ENCODE measurements at regions not wholly inside any gene's neighbourhood (a gene's known extent, or its start where the extent isn't known, plus 50 kb on each side); places are given as distances from the start of the nearest gene placed in this dataset.

- no peaks in the 10 kb centered on the region for H3K36me3 ChIP-seq
- peaks cover 0 to 39% (median 6%) of the 10 kb centered on the region in 4 donors for H3K9me3 ChIP-seq
- H3K4me1 ChIP-seq = no peaks in the 10 kb centered on the region
- WGBS, 2 donors = 43 to 45% methylated on average over 3 of the region's 3 CpGs
- H3K27ac ChIP-seq = no peak overlapping the region
- DNase-seq (ENCODE audit: low spot score in 2 of 2) = peak in 1 of 2 donors; percentile 8
- TF ChIP-seq EP300 (IDR thresholded peaks at IDR 0.05) = peak in 1 of 2 donors; percentile 51
- TF ChIP-seq, protein P1, sequence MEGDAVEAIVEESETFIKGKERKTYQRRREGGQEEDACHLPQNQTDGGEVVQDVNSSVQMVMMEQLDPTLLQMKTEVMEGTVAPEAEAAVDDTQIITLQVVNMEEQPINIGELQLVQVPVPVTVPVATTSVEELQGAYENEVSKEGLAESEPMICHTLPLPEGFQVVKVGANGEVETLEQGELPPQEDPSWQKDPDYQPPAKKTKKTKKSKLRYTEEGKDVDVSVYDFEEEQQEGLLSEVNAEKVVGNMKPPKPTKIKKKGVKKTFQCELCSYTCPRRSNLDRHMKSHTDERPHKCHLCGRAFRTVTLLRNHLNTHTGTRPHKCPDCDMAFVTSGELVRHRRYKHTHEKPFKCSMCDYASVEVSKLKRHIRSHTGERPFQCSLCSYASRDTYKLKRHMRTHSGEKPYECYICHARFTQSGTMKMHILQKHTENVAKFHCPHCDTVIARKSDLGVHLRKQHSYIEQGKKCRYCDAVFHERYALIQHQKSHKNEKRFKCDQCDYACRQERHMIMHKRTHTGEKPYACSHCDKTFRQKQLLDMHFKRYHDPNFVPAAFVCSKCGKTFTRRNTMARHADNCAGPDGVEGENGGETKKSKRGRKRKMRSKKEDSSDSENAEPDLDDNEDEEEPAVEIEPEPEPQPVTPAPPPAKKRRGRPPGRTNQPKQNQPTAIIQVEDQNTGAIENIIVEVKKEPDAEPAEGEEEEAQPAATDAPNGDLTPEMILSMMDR (IDR thresholded peaks at IDR 0.05) = no peak
- no peak overlapping the region for H3K4me3 ChIP-seq
- no peaks in the 10 kb centered on the region for H3K27me3 ChIP-seq
Observed at GRCh38 chr3:130609166-130609979, 92.4 kb downstream of the COL6A6 start.

GRCh38 chr3:130619196-130619595 is 102.2 kb downstream of the COL6A6 start:
- H3K4me3 ChIP-seq = no peak overlapping the region
- no peaks in the 10 kb centered on the region for H3K27me3 ChIP-seq
- H3K36me3 ChIP-seq = no peaks in the 10 kb centered on the region
- no peak for TF ChIP-seq EP300 (IDR thresholded peaks at IDR 0.05)
- TF ChIP-seq, protein P1 (IDR thresholded peaks at IDR 0.05) = no peak
- no peak for TF ChIP-seq POLR2A (IDR thresholded peaks at IDR 0.05)
- DNase-seq (ENCODE audit: low spot score in 2 of 2) = no peak
- 89 to 93% methylated on average over 4 of the region's 4 CpGs for WGBS, 2 donors
- H3K27ac ChIP-seq = no peak overlapping the region
- no peaks in the 10 kb centered on the region for H3K9me3 ChIP-seq
- no peaks in the 10 kb centered on the region for H3K4me1 ChIP-seq

DNA sequence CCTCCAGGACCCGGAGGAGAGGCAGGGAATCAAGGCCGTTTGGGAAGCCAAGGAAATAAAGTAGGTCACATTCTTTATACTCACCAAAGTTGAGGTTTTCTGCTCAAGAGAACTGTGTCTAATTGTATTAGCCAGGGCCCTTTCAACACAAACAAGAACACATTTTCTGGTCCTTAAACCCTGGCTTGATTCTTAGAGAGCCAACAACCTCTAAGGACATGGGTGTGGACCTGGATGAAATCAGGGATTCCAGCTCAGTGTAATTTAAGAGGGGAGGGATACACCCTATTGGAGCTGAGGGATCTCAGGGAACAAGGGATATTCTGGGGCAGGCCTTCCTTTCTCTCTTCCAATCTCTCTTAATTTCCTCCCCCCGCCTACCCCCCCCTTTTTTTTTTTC is 104.8 kb downstream of the COL6A6 start:
- WGBS, 2 donors = 26 to 33% methylated on average over 3 of the region's 3 CpGs
- H3K9me3 ChIP-seq = no peaks in the 10 kb centered on the region
- no peaks in the 10 kb centered on the region for H3K4me1 ChIP-seq
- TF ChIP-seq, protein P1 (IDR thresholded peaks at IDR 0.05) = no peak
- TF ChIP-seq EP300 (IDR thresholded peaks at IDR 0.05) = no peak
- TF ChIP-seq POLR2A (IDR thresholded peaks at IDR 0.05) = no peak
- H3K27ac ChIP-seq = no peak overlapping the region
- DNase-seq (ENCODE audit: low spot score in 2 of 2) = no peak
- no peak overlapping the region for H3K4me3 ChIP-seq
- no peaks in the 10 kb centered on the region for H3K27me3 ChIP-seq
- H3K36me3 ChIP-seq = no peaks in the 10 kb centered on the region

- TF ChIP-seq, protein P1 (IDR thresholded peaks at IDR 0.05) = no peak
- TF ChIP-seq EP300 (IDR thresholded peaks at IDR 0.05) (no peak), POLR2A (IDR thresholded peaks at IDR 0.05) (no peak)
- Histone ChIP-seq H3K9me3 (no peaks in the 10 kb centered on the region), H3K4me1 (no peaks in the 10 kb centered on the region), H3K27ac (no peak overlapping the region), H3K36me3 (no peaks in the 10 kb centered on the region), H3K4me3 (no peak overlapping the region), H3K27me3 (no peaks in the 10 kb centered on the region)
- WGBS, 2 donors = 57 to 62% methylated on average over 2 of the region's 2 CpGs
- DNase-seq (ENCODE audit: low spot score in 2 of 2) = no peak
Observed at GRCh38 chr3:130626049-130626448, 109.1 kb downstream of the COL6A6 start.

DNA sequence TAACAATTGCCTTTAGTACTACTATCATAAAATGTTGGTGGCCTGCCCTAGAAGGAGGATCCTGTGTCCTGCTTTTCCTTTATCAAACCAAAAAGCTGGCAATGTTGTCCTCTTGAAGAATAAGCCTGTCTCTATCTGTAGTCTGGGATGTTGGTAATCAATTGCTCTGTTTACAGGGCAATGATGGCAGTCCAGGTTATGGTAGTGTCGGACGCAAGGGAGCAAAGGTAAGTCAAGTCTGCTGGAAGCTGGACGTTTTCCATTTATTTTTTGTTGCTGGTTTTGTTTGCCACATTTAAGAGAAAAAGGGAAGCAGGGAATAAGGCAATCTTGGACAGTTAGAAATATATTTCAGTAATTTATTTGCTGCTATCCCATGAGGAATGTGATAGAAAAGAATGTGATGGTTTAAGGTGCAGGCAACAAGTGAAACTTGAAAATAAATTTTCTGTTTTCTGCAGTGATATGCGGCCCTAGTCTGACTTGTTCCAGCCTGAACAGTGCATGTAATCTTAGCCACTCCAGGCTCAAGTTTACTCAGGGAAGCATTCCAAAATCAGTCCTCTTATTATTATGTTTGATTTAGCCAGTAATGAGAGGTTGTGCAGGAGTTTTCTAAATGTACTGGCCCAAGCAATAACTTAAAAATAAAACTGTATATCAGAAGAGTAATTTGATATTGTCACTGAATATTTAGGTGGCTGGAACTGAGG is 110.3 kb downstream of the COL6A6 start:
- TF ChIP-seq, protein P1 (IDR thresholded peaks at IDR 0.05) = no peak
- TF ChIP-seq EP300 (IDR thresholded peaks at IDR 0.05) (no peak), POLR2A (IDR thresholded peaks at IDR 0.05) (no peak)
- H3K36me3 ChIP-seq = no peaks in the 10 kb centered on the region
- H3K27me3 ChIP-seq = no peaks in the 10 kb centered on the region
- WGBS, 2 donors = 68 to 77% methylated on average over 4 of the region's 4 CpGs
- H3K4me3 ChIP-seq = no peak overlapping the region
- no peak for DNase-seq (ENCODE audit: low spot score in 2 of 2)
- H3K9me3 ChIP-seq = no peaks in the 10 kb centered on the region
- H3K27ac ChIP-seq = no peak overlapping the region
- H3K4me1 ChIP-seq = no peaks in the 10 kb centered on the region
